Femur (tissue), 1 donor: ENCODE measurements at regions not wholly inside any gene's neighbourhood (a gene's known extent, or its start where the extent isn't known, plus 50 kb on each side); places are given as distances from the start of the nearest gene placed in this dataset.

Source experiments
- DNase-seq: peaks from one replicate; pipeline ENCODE4 v3.0.0-alpha.2; 2017

GRCh38 chr12:98222135-98222534, 293.3 kb upstream of the TMPO start:
- DNase-seq = no peak

DNA sequence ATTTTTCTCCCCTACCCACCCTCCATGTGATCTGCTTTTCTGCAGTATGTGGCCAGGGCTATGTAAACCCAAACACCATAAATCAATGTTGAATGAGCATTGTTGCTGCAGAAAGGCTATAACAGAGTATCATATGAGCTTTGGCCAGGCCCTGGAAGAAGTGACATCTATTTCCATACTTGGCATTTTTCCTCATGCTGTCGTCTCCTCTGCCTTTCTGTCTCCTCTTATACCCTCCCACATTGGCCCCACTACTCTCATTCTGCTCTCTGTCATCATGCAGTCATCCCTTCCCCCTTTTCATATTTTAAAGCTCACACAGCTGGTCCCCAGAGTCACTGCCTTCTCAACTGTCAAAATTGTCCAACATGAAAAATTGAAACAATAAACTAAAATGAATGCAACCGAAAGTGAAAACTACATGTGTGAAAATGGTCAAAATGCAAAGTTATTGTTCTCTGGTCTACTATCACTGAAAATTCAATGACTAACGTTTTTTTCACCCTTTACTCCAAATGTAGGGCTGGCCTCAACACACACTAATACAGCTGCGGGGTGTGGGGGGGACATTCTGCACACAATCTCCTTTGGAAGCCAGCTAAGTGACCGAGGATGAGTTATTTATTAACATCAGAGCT, 290.7 kb upstream of the TMPO start:
- DNase-seq = no peak

DNA sequence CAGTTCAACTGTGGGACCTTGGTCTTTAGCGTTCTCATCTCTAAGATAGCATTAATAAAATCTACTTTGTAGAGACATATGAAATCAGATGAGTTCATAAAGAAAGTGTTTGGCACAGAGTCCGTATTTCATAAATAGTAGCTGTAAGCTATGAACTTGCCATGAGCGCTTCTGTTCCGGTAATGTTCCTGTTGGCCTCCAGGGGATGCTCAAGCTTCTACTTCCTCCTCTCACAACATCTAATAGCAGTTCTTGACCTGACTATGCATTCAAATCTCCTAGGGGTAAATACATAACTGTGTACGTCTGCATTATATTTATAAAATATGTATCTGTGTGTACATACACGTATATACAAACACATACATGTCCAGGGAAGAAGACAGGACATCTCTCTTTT, 288.2 kb upstream of the TMPO start:
- DNase-seq = no peak

DNA sequence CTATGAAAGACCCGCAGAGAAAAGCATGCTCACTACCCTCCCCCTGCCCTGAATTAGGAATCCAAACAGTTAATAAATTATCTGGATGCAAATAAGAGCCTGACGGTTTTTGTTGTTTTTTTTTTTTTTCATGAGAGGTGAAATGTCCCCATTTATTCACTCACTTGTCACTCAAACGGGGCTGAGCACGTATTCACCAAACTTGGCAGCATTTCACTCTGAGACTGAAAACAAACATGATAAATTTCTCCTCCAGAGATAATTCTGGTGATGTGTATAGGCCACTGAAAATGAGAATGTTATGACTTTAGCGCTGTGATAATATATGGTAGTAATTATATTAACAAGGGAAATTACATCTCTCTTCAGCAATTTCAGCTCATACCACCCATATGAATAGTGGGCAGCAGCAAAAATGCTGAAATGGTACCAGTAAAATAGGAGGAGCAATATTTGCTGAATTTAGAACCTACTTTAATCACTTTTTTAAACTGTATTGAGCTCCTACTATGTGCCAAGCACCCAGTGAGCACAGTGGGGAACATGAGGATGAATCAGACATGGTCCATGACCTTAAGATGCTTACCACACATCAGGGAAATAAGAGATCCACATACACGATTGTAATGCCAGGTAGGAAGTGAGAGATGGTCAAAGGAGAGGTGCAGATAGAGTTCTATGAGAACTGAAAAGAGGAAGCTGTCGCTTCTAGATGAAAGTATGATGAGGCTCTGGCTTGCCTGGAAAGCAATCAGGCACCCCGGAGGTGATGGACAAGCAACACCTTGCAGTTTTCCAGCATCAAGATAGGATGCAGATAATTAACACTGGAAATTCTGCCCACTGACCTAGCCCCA, 286.5 kb upstream of the TMPO start:
- no peak for DNase-seq

DNA sequence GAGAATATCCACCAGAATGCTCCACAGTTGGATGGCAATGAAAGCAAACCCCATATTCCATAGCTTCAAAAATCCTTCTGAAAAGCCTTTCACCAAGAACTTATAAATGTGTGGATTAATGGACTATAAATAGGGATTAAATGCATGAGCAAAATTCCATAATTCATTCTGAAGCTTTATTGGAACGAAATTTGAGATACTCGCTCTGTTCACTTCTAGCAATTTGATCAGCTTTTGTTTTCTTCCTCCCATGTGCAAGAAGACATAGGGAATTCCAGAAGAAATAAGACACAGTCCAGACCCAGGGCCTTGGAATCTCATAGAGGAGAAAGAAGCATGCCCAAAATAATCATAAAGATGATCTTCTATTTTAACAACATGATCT, 285.9 kb upstream of the TMPO start:
- no peak for DNase-seq

DNA sequence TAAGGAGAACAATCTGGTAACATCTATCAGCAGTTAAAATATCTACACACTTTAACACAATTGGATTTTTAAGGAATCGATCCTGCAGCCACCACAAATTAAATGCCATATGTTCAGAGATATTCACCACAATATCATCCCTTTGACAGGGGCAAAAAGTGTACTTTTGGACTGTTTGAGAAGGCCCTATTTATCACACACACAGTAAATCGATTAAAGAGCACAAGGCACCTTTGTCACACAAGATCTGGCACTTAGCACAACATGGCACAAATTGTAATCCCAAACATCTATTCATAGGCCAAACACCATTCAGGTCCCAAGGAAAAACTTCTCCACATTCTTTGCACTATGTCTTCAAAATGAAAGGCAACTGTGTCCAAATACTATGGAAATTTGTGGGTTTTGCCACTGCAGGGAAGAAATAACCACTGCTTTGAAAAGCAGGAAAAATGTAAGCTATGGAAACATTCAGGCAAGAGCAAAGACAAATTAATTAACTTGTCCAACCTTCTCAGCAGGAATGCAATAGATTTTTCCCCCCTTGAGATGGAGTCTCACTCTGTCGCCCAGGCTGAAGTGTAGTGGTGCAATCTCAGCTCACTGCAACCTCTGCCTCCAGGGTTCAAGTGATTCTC, 282.5 kb upstream of the TMPO start:
- DNase-seq = no peak

DNA sequence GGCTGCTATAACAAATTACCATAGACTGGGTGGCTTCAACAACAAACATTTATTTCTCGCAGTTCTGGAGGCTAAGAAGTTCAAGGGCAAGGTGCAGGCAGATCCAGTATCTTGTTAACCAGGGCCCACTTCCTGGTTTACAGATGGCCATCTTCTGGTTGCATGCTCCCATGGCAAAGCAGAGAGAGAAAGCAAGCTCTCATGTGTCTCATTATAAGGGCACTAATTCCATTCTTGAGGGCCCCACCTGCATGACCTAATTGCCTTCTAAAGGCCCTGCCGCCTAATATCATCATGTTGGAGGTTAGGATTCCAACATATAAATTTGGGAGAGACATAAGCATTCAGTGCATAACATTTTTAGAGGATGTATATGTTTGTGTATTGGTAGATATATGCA, 280.1 kb upstream of the TMPO start:
- no peak for DNase-seq

DNA sequence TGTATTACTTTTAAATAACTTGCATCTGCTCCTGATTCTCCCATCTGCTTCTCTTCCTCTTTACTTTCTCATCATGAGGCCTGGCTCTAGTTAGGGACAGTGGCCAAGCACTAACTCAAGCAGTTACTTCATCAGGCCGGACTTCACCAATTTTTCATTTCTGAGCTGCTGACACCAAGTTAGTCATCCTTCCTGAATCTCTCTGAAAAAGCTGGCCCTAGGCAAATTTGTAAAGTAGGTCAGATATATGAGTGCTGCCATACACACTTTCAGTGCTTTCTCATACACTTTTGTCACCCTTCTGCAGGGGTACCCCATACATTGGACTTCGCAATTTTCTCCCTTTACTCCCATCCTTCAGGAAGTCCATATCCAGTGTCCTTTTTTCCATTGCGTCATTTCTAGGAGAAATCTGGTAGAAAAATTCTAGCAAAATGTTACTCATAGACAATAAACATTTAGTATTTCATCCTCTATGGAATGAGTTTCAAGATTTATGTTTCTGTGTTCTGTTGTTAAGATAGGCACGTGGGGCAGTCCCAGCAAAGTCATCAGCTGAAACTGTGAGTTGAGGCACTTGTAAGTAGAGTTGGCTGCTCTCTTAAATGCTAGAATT, 276.8 kb upstream of the TMPO start:
- DNase-seq = no peak

DNA sequence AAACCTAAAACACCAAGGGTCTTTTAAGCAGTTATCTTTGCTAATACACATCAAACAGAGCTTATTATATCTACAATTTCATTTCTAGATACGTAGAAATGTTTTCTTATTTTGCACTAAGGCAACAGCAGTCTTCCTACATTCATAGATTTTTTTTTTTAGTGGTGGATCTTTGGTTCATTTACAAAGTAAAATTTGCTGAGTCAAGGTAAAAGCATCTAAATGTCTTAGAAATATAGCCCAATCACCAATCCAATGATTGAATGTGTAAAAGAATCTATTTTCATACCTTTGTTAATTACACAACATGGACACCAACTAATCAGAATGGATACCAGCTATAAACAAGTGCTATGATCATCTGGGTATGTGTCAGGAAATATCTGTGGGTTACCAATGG, 272.2 kb upstream of the TMPO start:
- no peak for DNase-seq

DNA sequence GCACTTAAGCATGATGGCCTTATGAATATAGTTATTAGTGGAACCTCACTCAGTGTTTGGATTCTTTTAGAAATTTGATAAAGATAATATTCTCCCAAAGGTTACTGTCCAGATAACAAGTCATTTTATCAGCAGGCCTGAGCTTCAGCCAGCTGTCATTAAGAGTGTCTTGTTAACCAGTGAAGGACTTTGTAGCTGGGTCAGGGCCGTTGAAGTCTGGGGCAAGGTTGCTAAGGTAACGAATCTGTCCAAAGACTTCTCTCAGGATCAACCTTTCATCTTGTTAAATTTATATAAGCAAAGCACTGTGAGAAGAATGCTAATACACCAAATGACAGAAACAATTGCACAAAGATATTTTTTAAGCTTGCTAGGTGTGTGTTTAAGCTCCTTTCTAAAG, 271.3 kb upstream of the TMPO start:
- no peak for DNase-seq

DNA sequence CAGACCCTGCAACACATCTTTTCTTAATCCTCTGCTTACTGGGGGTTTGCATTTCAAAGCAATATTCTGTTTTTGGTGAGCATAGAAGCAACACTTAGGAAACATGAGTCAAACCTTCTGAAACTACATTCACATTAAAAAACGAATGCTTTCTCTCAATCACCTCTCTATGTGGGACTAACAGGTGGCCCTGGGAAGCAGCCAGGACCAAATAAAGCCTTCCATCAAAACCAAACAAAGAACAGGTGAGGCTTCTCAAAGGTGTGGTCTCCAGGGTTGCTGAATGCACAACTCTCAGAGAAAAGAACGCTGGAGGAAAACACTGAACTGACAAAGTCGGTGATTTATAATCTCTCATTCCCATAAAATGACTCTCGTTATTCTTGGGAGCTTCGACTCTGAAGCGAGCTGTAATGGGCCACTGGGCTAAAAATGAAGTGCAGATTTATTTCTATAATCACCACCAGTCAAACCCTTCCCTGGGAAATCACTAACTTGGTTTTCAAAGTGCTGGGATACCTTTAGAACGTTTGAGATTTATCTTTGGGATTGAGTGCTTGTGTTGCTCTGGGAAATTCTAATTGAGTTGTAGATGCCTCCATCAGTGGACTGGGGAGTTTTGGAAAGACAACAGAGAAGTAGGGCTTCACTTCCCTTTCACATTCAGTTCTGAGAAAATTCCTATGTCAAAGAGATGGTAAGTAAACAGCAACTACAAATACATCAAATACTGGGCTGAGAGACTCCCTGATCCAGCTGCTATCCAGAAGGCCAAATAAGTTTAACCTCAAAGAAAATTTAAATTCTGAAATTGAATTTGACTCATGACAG, 262.0 kb upstream of the TMPO start:
- DNase-seq = no peak

DNA sequence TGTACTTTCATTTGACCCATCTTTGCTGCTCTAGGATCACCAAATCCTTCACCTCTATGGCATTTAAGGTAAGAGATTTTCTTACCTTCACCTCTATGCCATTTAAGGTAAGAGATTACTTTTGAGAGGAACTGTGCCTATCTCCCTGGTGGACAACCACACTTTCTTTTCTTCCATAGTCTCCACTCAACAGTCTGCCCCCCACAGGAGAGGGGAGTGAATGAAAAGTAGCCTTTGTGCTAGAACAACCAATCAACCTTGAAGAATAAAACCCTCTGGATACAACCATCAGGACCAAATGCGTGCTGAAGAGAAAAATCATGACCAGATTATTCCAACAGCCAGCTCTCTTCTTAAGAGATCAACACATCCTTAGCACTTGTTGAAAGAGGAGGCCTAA, 258.6 kb upstream of the TMPO start:
- DNase-seq = no peak

DNA sequence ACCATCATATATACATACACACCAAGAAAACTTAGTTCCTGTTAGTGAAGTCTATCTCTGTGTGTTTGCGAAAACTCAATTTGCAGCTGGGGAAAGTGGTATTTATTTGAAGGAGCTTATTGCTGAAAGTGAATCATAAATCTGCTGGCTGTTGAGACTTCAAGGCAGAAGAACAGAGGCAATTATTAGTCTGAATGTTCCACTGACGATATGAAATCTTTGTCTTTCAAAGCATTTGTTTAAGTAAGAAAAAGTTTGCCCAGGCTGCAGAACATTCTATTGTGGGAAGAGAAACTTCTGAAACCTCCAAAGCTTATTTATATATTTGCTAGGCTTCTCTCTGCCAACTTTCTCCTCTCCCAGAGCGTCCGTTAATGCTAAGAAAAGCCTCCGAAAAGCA, 255.7 kb upstream of the TMPO start:
- no peak for DNase-seq

DNA sequence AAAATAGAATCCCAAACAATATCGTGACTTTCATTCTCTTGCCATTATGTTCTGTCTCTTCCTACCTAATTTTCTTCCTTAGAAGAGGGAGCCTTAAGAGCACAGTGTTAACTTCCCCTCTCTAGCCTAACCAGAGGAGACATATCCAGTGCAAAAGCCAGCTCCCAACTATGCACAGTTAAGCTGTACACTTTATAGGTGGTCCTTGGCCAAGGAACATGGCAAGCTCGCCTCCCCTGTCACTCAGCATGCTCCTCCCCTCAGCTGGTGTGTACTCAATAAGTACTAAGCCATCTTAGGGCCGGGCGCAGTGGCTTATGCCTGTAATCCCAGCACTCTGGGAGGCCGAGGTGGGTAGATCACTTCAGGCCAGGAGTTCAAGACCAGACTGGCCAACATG, 255.1 kb upstream of the TMPO start:
- no peak for DNase-seq

DNA sequence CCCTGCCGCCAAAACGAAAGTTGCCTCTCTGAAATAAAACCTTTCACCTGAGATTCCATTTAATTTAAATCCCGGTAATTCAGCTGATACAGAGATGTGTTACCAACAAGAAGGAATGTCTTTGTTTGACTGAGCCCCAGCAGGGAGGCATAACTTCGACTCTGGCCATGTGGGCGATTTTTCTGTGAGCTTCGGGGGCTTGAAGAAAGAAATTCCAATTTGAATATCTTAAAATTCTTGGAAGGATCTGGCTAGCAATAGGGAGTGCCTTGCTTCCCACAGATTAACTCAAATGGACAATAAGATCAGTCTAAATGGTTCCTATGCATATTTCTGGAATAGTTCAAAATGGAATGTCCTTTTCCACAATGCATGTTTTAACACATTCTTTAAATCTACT, 252.5 kb upstream of the TMPO start:
- no peak for DNase-seq

- DNase-seq = no peak
Observed at GRCh38 chr12:98274430-98275130, 240.8 kb upstream of the TMPO start.

DNA sequence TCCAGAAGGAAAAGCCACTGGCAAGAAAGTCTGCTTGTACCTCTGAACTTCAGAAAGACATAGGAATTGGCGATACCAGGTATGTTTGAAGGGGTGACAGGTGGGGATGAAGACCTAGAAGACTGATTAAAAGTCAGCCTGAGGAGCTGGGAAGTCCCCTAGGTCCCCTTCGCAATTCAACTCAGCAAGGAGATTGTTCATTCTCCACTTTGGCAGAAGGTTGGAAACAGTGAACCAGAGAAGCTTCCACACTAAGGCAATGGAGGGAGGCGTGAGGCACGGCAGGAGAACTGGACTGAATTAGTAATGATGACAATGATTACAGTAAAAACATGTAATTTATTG, 240.3 kb upstream of the TMPO start:
- DNase-seq = no peak

DNA sequence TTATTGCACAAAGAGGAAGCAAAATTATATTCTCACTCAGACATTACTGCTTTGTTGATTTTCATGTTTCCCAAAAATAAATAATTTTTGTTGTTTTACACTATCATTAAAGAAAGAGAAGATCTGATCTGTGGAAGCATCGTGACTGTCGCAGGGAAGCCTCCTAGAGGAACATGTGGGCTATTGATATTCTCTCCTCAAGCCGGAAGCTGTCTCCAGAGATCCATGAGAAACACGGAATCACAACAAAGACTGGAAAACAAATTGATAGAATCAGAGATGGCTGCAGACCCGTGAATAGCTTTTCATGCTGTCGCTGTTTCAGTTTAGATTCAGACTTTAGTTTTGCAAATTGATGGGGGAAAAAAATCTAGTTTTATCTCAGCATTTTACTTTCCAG, 235.2 kb upstream of the TMPO start:
- DNase-seq = no peak

- DNase-seq = no peak
Observed at GRCh38 chr12:98280621-98281020, 234.8 kb upstream of the TMPO start.

- DNase-seq = no peak
Observed at GRCh38 chr12:98291828-98292227, 223.6 kb upstream of the TMPO start.

DNA sequence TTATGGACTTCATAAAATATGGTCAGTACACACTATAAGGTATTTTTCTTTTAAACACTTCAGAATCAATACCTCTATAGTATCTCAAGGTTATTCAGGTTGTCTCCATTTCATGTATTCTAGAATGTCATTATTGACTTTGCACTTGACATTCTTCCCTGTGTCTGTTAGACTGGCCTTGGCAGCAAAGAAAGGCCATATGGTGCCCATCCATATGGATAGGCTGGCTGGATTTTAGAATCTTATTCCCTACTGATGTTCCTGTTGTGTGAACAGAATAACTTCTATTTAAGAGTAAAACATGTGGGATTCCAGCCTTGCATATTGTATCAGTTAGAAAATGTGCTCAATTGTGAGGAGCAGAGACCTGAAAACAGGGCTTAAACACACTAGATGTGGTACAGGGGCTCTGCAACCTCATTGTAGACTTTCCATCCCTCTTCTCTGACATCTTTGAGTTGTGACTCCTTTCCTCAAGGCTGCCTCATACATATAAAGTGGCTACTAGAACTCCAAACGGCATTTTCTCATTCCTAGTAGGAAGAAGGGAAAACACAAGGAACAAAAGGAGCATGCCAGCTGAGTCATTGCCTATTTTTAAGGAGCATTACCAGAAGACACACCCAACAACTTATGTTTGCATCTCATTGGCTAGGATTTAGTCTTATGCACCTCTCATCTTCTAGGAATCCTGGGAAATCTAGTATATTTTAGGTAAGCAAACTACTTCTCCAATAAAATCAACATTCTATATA, 221.2 kb upstream of the TMPO start:
- DNase-seq = no peak

- no peak for DNase-seq
Observed at GRCh38 chr12:98295681-98296080, 219.7 kb upstream of the TMPO start.
